PC-9 (cell line): ENCODE measurements at regions not wholly inside any gene's neighbourhood (a gene's known extent, or its start where the extent isn't known, plus 50 kb on each side); places are given as distances from the start of the nearest gene placed in this dataset.

Experiments
- CTCF ChIP-seq: fragments of 200-600 bp; sonication (generic); conservative IDR thresholded peaks from 2 replicates; pipeline ENCODE4 v1.6.1; 2017; ENCODE audit warnings: mixed run types, antibody characterized with exemption, mild to moderate bottlenecking, moderate library complexity
- EZH2 ChIP-seq: fragments of 200-600 bp; sonication (generic); IDR thresholded peaks from 2 replicates; pipeline ENCODE4 v1.8.0; 2017; ENCODE audit warnings: antibody characterized with exemption, low read depth

- TF ChIP-seq EZH2 (no peak), CTCF (no peak)
Measured at GRCh38 chr3:160098261-160098908, 109.8 kb downstream of the IL12A start.
